GM18505 (cell line): ENCODE measurements at regions not wholly inside any gene's neighbourhood (a gene's known extent, or its start where the extent isn't known, plus 50 kb on each side); places are given as distances from the start of the nearest gene placed in this dataset.
"Not testable (repeated sequence)": the region's sequence is repeated elsewhere in the genome, so short reads cannot be mapped to it uniquely, and the experiment has no call there.

Experiments used
- ATAC-seq: cut with Tn5 transposase; IDR thresholded peaks from one replicate; pipeline ENCODE4 v1.9.1; 2021; ENCODE audit not compliant: unreplicated experiment
- POLR2A ChIP-seq: IDR thresholded peaks from 4 replicates; pipeline ENCODE4 v1.6.1; 2011; ENCODE audit warnings: borderline replicate concordance; ENCODE audit not compliant: insufficient read depth, insufficient read length; ENCODE audit errors: extremely low read depth

DNA sequence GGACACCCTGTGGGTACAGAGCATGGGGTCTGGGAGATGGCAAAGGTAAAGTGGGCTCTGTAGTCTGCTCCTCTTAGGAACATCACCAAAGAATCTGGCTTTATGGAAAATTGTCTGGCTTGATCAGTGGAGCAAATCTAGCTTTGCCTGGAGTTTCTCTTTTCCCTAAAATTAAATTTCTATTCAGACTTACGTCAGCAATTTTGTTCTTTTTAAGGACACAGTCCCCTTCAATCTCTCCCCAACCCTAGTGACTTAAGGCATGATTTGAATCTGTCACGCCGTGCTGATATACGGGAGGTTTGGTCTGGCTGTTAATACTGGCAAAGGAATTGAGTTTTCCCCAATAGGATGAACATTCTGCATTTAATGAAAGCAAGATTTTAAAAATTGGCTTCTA, 72.3 kb upstream of the ERCC6L2 start:
- no peak for TF ChIP-seq POLR2A
- no peak for ATAC-seq

DNA sequence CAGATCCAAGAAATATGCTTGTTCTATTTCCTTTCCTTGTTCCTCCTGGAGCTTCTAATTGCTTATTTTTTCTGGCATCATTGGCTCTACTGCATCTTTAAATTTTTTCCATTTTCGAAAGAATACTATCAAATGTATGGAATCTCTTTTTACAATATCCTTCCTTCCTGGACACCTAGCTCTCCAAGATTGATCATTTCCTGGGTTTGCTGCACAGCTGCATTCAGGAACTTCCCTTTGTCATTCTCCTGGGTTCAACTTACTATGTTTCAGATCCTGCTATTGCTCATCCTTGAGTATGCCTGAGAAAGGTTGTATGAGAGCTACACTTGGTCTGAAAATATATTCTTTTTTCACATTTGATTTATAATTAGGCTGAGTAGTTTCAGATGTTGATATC, 73.7 kb upstream of the ERCC6L2 start:
- no peak for TF ChIP-seq POLR2A
- ATAC-seq, result no peak

DNA sequence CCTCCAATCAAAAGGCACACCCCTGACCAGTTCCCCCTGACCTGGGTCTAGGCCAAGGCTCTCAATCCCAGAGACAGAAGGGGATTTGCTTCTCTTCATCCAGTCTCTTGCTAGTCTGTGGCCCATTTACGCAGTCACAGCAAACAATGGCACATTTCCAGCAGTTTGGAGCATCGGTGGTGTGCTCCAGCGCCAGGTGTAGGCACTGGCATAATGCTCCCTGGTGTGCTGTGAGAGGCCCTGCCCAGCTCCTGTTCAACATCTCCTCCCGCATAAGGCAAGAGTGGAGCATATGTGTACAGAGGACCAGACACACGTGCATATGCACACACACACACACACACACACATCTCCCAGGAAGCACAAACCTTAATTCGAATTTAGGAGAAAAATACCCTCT, 79.5 kb upstream of the ERCC6L2 start:
- ATAC-seq, result no peak
- TF ChIP-seq POLR2A, result no peak

DNA sequence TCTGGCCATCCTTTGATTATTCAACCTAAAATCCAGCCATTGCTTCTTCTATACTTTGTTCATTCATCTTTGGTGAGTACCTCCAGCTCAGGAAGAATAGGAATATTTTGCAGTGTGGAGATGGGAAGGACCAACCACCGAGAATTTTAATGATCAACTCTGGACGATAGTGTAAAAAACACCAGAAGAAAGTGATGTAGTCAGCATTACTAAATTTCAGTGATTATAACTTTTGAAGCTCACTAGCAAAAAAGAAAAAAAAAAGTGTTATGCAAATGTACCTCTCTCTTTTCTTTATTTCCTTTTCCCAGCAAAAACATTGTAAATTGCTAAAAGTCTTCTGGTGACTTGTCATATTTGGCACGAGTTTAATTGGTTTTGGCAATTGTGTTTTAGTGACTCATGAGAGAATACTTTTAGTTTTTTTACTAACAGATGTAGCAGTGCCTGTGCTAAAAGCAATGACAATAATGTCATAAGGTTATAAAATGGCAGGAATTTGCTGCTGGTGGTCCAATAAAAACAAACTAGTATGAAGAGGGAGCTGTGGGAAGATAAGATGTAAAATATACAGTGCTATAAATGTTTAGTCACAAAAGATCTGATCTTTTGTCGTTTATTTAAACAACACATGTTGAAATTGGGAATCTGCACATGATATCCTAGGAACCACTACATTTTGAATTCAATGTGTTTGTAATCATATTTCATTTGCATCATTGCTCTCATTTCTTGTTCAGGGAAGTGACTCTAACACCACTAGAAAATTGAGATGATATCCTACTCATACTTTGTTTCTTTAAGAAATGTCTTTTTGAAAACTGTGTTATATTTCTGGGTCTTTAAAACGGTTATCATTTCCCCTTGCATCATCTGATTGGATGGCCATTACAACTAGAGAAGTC, 81.3 kb upstream of the ERCC6L2 start:
- TF ChIP-seq POLR2A, result no peak
- no peak for ATAC-seq

DNA sequence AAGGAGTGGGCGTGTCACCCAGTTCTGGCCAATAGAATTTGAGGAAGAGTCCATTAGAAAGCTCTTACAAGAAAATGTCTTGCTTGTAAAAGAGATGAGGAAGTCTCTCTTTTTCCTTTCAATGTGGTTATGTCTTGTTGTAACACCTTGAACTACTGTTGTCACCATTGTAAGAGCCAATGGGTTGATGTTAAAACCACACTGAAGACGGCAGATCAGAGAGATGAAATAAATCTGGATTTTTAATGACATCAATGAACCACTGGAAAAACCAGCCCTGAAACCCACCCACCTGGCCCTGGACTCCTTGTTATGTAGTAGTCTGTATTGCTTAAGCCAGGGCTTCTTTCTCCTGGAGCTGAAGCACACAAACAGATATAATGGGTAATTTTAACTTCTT, 83.8 kb upstream of the ERCC6L2 start:
- TF ChIP-seq POLR2A, result no peak

DNA sequence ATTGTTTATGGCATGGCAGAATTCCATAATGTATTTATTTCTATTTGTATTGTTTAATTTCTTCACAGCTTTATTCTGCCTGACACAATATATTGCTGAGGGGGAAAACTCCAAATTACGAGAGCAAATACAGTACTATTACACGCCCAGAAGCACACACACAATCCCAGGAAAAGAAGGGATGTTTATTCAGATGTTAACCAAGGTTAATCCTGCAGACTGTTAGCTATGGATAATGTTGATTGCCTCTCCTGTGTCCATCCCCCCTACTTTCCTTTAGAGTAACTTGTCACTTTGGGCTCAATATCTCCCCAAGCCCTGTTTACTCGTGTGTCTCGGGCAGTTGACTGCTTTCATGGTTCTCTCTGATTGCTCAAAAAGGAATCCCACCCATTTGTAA, 84.2 kb upstream of the ERCC6L2 start:
- TF ChIP-seq POLR2A, result no peak
- no peak for ATAC-seq

More for the DNA sequence above, 83.8 kb upstream of the ERCC6L2 start:
- no peak for ATAC-seq

DNA sequence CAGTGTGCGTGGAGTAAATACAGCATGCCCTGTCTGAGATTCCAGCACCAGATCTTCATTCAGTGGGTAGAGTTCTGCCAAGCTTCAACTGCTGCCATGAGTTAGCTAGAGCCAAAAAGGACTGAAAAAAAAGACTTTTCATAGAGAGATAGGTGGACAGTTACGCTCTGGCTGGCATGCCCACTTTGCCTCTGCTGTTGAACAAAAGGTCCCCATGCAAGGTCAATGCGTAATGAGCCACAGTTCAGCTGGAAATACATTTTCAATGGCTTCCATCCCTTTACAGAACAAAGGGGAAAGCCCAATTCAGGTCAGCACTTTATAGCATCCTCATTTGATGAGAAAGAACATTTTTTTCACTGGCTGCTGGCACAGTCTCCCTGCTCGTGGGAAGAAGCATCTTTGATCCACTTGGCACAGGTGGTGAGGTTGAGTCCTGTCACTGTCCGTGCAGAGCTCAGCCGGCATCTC, 86.9 kb upstream of the ERCC6L2 start:
- ATAC-seq, result no peak

DNA sequence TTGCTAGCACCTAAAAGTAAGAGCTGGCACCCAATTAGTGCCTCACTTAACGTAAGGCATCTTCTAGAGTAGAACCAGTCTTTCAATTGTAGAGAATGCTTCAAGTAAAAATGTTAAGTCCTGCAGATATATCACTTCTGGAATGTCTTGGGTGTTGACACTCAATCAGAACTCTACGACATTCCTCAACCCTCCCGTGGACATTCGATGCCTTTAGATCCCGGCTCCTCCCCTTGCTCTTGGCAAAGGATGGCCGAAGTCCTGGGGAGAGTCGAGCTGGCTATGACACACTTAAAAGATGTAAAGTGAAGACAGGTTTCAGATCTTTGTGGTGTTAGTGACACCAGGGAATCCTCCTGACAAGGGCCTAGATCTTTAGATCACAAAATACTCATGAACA, 87.5 kb upstream of the ERCC6L2 start:
- TF ChIP-seq POLR2A, result no peak
- no peak for ATAC-seq

More for the DNA sequence above, 86.9 kb upstream of the ERCC6L2 start:
- TF ChIP-seq POLR2A, result no peak

DNA sequence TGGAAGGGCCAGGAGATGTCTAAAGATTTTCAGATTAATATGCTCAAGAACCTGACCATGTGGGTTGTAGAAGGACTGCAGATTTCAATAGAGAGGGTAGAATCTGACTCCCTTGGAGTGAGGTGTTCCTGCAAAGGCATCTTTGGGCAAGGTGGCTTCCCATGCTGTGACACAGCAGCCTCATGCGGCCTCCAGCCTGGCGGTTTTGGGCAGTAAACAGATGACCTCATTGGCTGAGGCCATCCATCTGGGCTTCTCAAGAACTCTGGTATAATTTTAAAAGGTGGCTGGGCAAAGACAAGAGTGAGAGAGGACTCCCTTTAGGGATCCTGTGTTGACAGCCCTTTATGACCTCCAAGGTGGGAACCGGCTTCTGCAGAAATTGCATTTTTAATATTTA, 90.3 kb upstream of the ERCC6L2 start:
- no peak for ATAC-seq
- no peak for TF ChIP-seq POLR2A

DNA sequence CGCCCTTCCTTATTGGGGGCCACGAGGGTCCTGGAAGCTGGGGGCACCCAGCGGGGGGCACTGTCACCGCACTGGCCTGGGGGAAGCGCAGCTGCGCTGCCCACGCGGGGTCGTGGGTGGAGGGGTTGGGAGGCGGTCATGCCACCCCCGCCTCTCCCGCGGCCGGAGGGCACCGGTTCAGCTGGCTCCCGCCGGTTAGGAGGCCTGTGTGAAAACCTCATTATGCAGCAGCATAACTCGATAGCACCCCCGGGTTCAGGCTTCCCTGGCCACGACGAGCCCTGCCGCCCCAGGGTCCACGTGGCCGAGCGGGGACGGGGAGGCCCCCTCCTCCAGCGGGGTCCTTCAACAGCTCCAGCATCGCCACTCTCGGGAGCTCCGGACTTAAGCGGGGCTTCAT, 91.2 kb upstream of the ERCC6L2 start:
- no peak for TF ChIP-seq POLR2A
- ATAC-seq, result no peak

DNA sequence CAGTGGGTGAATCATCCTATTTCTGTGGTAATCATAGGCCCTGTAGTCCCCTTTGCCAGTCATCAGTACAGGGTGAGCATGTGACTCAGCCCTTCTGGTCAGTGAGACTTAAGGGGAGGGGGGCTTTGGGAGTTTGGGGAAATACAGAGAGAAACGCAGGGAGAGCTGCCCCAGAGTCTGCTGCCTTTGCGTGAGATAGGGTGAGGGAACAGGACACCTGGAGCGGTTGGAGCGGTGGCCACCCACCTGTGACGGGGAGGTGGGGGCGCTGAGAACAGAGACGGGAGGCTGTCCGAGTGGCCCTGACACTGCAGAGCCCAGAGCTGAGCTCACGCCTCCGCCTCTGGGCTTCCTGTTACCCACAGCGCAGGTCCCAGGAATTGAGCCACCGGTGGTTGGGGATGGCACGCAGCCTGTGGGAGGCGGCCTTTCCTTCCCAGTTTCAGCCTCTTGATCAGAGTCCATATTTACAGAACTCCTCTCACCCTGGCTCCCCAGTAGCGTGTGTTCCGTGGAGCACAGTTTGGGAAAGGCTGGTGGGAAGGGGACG, 92.0 kb upstream of the ERCC6L2 start:
- no peak for TF ChIP-seq POLR2A
- no peak for ATAC-seq

DNA sequence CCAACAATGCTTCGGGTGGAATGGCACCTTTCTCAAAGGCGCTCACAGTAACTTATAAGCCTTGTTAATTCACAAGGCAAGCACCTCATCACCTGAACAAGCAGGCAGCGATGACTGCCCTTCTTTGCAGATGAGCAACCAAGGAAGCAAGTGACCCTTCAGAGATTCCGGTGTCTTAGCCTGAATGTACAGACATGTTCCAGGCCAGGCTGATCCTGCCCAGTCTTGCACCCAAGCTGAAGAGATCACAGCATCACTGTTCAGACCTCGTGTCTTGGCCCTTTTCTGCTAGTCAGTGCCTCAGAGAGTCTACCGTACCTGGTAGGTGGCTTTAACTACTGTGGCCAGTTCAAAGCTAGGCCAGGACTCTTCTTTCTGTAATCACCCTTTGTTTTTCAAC, 94.7 kb upstream of the ERCC6L2 start:
- ATAC-seq, result no peak
- no peak for TF ChIP-seq POLR2A

DNA sequence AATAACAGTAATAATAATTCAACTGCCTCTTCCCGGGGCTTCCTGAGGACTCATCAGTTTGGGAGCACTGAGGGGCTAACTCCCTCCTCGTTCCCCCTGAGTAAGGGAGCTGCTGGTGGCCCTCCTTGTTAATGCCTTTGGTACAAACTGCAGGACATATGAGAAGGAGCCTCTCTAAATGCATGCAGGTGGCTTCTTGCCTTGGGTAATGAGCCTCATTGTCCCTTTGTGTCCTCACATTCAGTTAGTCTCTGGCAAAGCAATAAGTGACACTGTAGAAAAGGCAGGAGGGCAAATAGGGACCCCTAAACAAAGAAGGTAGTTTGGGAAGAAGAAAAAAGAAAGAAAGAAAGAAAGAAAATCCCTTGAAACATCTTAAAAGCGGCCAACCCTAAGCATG, 95.4 kb upstream of the ERCC6L2 start:
- no peak for TF ChIP-seq POLR2A

DNA sequence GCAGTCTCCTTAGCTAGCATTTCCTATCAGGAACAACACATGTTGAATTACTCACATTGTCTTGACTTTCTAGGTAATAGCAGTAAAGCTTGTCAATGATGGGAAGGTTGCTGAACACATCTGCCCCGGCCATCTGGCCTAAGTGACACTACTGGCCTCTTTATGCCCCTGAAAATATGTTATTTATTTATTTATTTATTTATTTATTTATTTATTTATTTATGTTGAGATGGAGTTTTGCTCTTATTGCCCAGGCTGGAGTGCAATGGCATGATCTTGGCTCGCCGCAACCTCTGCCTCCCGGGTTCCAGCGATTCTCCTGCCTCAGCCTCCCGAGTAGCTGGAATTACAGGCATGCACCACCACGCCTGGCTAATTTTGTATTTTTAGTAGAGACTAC, 95.9 kb upstream of the ERCC6L2 start:
- ATAC-seq, result not testable (repeated sequence)

More for the DNA sequence above, 95.4 kb upstream of the ERCC6L2 start:
- no peak for ATAC-seq
